Neural progenitor cell (in vitro differentiated cells): ENCODE measurements at regions not wholly inside any gene's neighbourhood (a gene's known extent, or its start where the extent isn't known, plus 50 kb on each side); places are given as distances from the start of the nearest gene placed in this dataset.

Source experiments
- DNase-seq: peaks from one replicate; pipeline ENCODE4 v3.0.0-alpha.2; 2016; ENCODE audit warnings: low spot score
- H2AFZ ChIP-seq: fragments of 200-600 bp; sonication (generic); replicated peaks from 2 replicates; pipeline ENCODE4 v1.6.1; 2016; ENCODE audit warnings: antibody characterized with exemption
- H3F3A ChIP-seq: fragments of 200-600 bp; sonication (generic); 2 replicates; pipeline ENCODE4 v1.6.1; 2016; ENCODE audit warnings: antibody characterized with exemption, low read depth
- H3K27ac ChIP-seq: fragments of 200-600 bp; sonication (generic); 2 replicates; pipeline ENCODE4 v1.5.1; 2016; ENCODE audit warnings: mild to moderate bottlenecking
- H3K27me3 ChIP-seq: fragments of 200-600 bp; sonication (generic); 2 replicates; pipeline ENCODE4 v1.6.1; 2016; ENCODE audit warnings: mild to moderate bottlenecking, moderate library complexity
- H3K36me3 ChIP-seq: fragments of 200-600 bp; sonication (generic); 2 replicates; pipeline ENCODE4 v1.5.1; 2016
- H3K4me1 ChIP-seq: fragments of 200-600 bp; sonication (generic); 2 replicates; pipeline ENCODE4 v1.6.1; 2016; ENCODE audit warnings: mixed run types
- H3K4me2 ChIP-seq: fragments of 200-600 bp; sonication (generic); 2 replicates; pipeline ENCODE4 v1.6.1; 2016
- H3K4me3 ChIP-seq: fragments of 200-600 bp; sonication (generic); 2 replicates; pipeline ENCODE4 v1.5.1; 2016
- H3K79me2 ChIP-seq: fragments of 200-600 bp; sonication (generic); 2 replicates; pipeline ENCODE4 v1.6.1; 2016; ENCODE audit warnings: low read depth
- H3K9ac ChIP-seq: fragments of 200-600 bp; sonication (generic); 2 replicates; pipeline ENCODE4 v1.6.1; 2016
- H3K9me3 ChIP-seq: fragments of 200-600 bp; sonication (generic); 2 replicates; pipeline ENCODE4 v1.5.1; 2016; ENCODE audit warnings: low read depth
- H4K20me1 ChIP-seq: fragments of 200-600 bp; sonication (generic); 2 replicates; pipeline ENCODE4 v1.6.1; 2016; ENCODE audit warnings: low read depth
- H3K27ac Mint-ChIP-seq: 3 replicates; pipeline ENCODE4 v1.8.0; 2021; ENCODE audit warnings: mixed read lengths
- H3K27me3 Mint-ChIP-seq: 2 replicates; pipeline ENCODE4 v1.8.0; 2022; ENCODE audit warnings: low read depth, mild to moderate bottlenecking, inconsistent platforms, moderate library complexity, mixed read lengths; ENCODE audit not compliant: insufficient read depth
- H3K36me3 Mint-ChIP-seq: 3 replicates; pipeline ENCODE4 v1.8.0; 2021; ENCODE audit warnings: mixed read lengths
- H3K4me1 Mint-ChIP-seq: 3 replicates; pipeline ENCODE4 v1.8.0; 2021; ENCODE audit warnings: mixed read lengths
- H3K4me3 Mint-ChIP-seq: 3 replicates; pipeline ENCODE4 v1.8.0; 2021; ENCODE audit warnings: mild to moderate bottlenecking, moderate library complexity, mixed read lengths
- H3K9me3 Mint-ChIP-seq: 3 replicates; pipeline ENCODE4 v1.8.0; 2020; ENCODE audit warnings: mixed read lengths
- CTCF ChIP-seq: fragments of 200-600 bp; sonication (generic); IDR thresholded peaks from 2 replicates; pipeline ENCODE4 v1.5.1; 2017; ENCODE audit warnings: antibody characterized with exemption, mild to moderate bottlenecking
- EZH2 ChIP-seq: fragments of 200-600 bp; sonication (generic); IDR thresholded peaks from 2 replicates; pipeline ENCODE4 v1.6.1; 2017; ENCODE audit warnings: antibody characterized with exemption, mild to moderate bottlenecking, moderate library complexity
- EZH2phosphoT487 ChIP-seq: fragments of 200-600 bp; sonication (generic); IDR thresholded peaks from 2 replicates; pipeline ENCODE4 v1.6.1; 2017; ENCODE audit warnings: antibody characterized with exemption

- Histone ChIP-seq H3K9me3 (no peaks in the 10 kb centered on the region), H3K79me2 (no peaks in the 10 kb centered on the region), H3K27ac (no peak overlapping the region), H3F3A (no peaks in the 10 kb centered on the region), H3K4me2 (no peak overlapping the region), H3K27me3 (no peaks in the 10 kb centered on the region), H3K4me1 (no peaks in the 10 kb centered on the region), H3K4me3 (no peak overlapping the region), H3K9ac (no peak overlapping the region), H3K36me3 (no peaks in the 10 kb centered on the region), H2AFZ (no peak overlapping the region), H4K20me1 (no peaks in the 10 kb centered on the region)
- H3K4me3 Mint-ChIP-seq = no peak overlapping the region
- H3K4me1 Mint-ChIP-seq = peaks cover 5% of the 10 kb centered on the region
- H3K36me3 Mint-ChIP-seq = no peaks in the 10 kb centered on the region
- no peak for DNase-seq
- H3K27ac Mint-ChIP-seq = no peak overlapping the region
- TF ChIP-seq EZH2phosphoT487 = no peak
- TF ChIP-seq EZH2 = no peak
- TF ChIP-seq CTCF = no peak
- peaks cover 3% of the 10 kb centered on the region for H3K27me3 Mint-ChIP-seq
- H3K9me3 Mint-ChIP-seq = peaks cover 2% of the 10 kb centered on the region
Observed at GRCh38 chr10:127610816-127611215, 61.7 kb downstream of the NPS start.

GRCh38 chr10:127614484-127615017 lies 65.4 kb downstream of the NPS start:
- H3K4me2 ChIP-seq = no peak overlapping the region

GRCh38 chr10:127618797-127619196 lies 69.7 kb downstream of the NPS start:
- Histone ChIP-seq H3K27ac (no peak overlapping the region), H3K9ac (no peak overlapping the region), H4K20me1 (no peaks in the 10 kb centered on the region), H3F3A (no peaks in the 10 kb centered on the region), H3K36me3 (no peaks in the 10 kb centered on the region), H3K9me3 (no peaks in the 10 kb centered on the region), H3K4me3 (no peak overlapping the region), H3K4me2 (no peak overlapping the region), H3K27me3 (no peaks in the 10 kb centered on the region), H2AFZ (no peak overlapping the region), H3K79me2 (no peaks in the 10 kb centered on the region), H3K4me1 (no peaks in the 10 kb centered on the region)
- no peak for TF ChIP-seq EZH2
- no peak for DNase-seq
- Mint-ChIP-seq H3K36me3 (no peaks in the 10 kb centered on the region), H3K9me3 (no peaks in the 10 kb centered on the region), H3K27ac (no peak overlapping the region), H3K4me1 (peaks cover 5% of the 10 kb centered on the region), H3K27me3 (peaks cover 6% of the 10 kb centered on the region), H3K4me3 (no peak overlapping the region)

More at GRCh38 chr10:127614484-127615017, 65.4 kb downstream of the NPS start:
- Histone ChIP-seq H3K27ac (no peak overlapping the region), H3K4me1 (no peaks in the 10 kb centered on the region), H3K4me3 (no peak overlapping the region), H3K79me2 (no peaks in the 10 kb centered on the region), H3K9ac (no peak overlapping the region), H2AFZ (no peak overlapping the region), H3K36me3 (no peaks in the 10 kb centered on the region), H3K27me3 (no peaks in the 10 kb centered on the region), H3K9me3 (no peaks in the 10 kb centered on the region), H3F3A (no peaks in the 10 kb centered on the region), H4K20me1 (no peaks in the 10 kb centered on the region)
- H3K9me3 Mint-ChIP-seq = no peaks in the 10 kb centered on the region
- no peak overlapping the region for H3K4me3 Mint-ChIP-seq
- no peak overlapping the region for H3K27ac Mint-ChIP-seq
- peaks cover 7% of the 10 kb centered on the region for H3K27me3 Mint-ChIP-seq
- peaks cover 5% of the 10 kb centered on the region for H3K4me1 Mint-ChIP-seq
- TF ChIP-seq CTCF (no peak), EZH2 (no peak), EZH2phosphoT487 (no peak)
- H3K36me3 Mint-ChIP-seq = no peaks in the 10 kb centered on the region
- DNase-seq = no peak

- H3K4me3 ChIP-seq = no peak overlapping the region
- no peaks in the 10 kb centered on the region for H3K27me3 ChIP-seq
- H3F3A ChIP-seq = no peaks in the 10 kb centered on the region
- H3K79me2 ChIP-seq = no peaks in the 10 kb centered on the region
- H3K9ac ChIP-seq = no peak overlapping the region
- H3K36me3 ChIP-seq = no peaks in the 10 kb centered on the region
- H3K27me3 Mint-ChIP-seq = peaks cover 6% of the 10 kb centered on the region
- no peaks in the 10 kb centered on the region for H3K9me3 Mint-ChIP-seq
- no peak overlapping the region for H3K4me3 Mint-ChIP-seq
- DNase-seq = no peak
- H3K4me2 ChIP-seq = no peak overlapping the region
- no peaks in the 10 kb centered on the region for H3K4me1 Mint-ChIP-seq
- TF ChIP-seq EZH2phosphoT487 (no peak), CTCF (no peak), EZH2 (no peak)
- H4K20me1 ChIP-seq = no peaks in the 10 kb centered on the region
- no peak overlapping the region for H2AFZ ChIP-seq
- H3K4me1 ChIP-seq = no peaks in the 10 kb centered on the region
- no peak overlapping the region for H3K27ac Mint-ChIP-seq
- H3K9me3 ChIP-seq = no peaks in the 10 kb centered on the region
- no peaks in the 10 kb centered on the region for H3K36me3 Mint-ChIP-seq
- H3K27ac ChIP-seq = no peak overlapping the region
Observed at GRCh38 chr10:127619546-127620325, 70.6 kb downstream of the NPS start.
